ENCODE measurements at regions not wholly inside any gene's neighbourhood (a gene's known extent, or its start where the extent isn't known, plus 50 kb on each side); places are given as distances from the start of the nearest gene placed in this dataset.

DNA sequence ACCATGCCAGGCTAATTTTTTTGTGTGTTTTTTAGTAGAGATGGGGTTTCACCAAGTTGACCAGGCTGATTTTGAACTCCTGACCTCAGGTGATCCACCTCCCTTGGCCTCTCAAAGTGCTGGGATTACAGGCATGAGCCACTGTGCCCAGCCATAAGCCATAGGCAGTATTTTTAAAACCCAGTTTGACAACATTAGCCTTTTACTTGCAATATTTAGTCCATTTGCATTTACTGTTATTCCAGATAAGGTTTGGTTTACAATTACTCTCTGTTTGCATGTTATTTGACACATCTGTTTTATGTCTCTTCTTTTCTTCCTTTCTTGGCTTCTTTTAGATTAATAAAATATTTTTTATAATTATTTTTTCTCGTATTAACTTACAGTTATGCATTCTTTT, 83.6 kb upstream of the EPHB3 start:
- H3K9me2 ChIP-seq (replicated peaks; ENCODE audit: insufficient read depth, low read length), result no peaks in the 10 kb centered on the region
- TF ChIP-seq, protein P1, sequence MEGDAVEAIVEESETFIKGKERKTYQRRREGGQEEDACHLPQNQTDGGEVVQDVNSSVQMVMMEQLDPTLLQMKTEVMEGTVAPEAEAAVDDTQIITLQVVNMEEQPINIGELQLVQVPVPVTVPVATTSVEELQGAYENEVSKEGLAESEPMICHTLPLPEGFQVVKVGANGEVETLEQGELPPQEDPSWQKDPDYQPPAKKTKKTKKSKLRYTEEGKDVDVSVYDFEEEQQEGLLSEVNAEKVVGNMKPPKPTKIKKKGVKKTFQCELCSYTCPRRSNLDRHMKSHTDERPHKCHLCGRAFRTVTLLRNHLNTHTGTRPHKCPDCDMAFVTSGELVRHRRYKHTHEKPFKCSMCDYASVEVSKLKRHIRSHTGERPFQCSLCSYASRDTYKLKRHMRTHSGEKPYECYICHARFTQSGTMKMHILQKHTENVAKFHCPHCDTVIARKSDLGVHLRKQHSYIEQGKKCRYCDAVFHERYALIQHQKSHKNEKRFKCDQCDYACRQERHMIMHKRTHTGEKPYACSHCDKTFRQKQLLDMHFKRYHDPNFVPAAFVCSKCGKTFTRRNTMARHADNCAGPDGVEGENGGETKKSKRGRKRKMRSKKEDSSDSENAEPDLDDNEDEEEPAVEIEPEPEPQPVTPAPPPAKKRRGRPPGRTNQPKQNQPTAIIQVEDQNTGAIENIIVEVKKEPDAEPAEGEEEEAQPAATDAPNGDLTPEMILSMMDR (IDR thresholded peaks at IDR 0.05; ENCODE audit: low read length), result no peak
- no peak for TF ChIP-seq EZH2phosphoT487 (IDR thresholded peaks at IDR 0.05; ENCODE audit: low read length)
- no peak overlapping the region for H3K27ac ChIP-seq (ENCODE audit: low read length)
- H2AFZ ChIP-seq (ENCODE audit: low read length), result no peak overlapping the region
- H3K4me2 ChIP-seq (ENCODE audit: low read depth, low read length), result no peak overlapping the region
- H3K9ac ChIP-seq (ENCODE audit: low read length), result no peak overlapping the region
- H3K79me2 ChIP-seq (ENCODE audit: low read length), result no peaks in the 10 kb centered on the region
- H3K36me3 ChIP-seq (replicated peaks; ENCODE audit: insufficient read depth, low read length), result no peaks in the 10 kb centered on the region
- H3F3A ChIP-seq (ENCODE audit: insufficient read depth, low read length), result no peaks in the 10 kb centered on the region
- no peak overlapping the region for H3K4me3 ChIP-seq (ENCODE audit: low read length)
- H3K4me1 ChIP-seq (ENCODE audit: low read length), result peaks cover 7% of the 10 kb centered on the region
- DNase-seq, result no peak
- no peaks in the 10 kb centered on the region for H3K27me3 ChIP-seq (replicated peaks; ENCODE audit: insufficient read depth, low read length)
- H4K20me1 ChIP-seq (ENCODE audit: insufficient read depth, low read length), result no peaks in the 10 kb centered on the region
- H3K9me3 ChIP-seq (replicated peaks; ENCODE audit: insufficient read depth, low read length), result no peaks in the 10 kb centered on the region

DNA sequence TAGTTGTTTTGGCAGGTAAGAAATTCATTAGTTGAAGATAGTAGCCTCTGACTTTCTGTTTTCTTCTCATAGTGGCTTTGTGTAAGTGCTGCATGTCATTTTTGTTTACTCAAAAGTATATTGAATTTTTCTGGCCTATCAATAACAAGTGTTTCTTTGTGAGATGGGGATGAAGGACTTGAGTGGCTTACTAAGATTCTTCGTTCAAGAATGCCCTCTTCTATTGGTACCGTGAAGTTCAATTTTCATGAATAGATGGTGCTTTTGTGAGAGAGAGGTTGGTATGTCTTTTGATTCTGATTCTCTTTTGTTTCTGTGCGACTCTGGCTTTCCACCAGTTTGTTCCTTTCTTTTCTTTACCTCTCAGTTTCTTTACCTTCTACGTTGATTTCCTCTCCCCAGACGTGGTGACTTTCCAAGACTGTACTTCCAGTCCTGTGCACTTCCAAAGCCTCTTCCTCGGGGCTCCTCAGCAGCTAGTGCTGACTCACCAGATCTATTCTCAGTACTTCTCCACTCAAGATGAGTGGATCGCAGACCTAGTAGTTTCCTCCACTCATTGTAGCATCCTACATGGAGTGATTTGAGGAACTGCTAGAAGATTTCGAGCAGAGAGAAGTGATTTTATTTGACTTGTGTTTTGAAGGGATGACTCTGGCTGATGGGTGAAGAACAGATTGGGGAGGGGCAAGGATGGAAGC, 82.0 kb upstream of the EPHB3 start:
- H3K79me2 ChIP-seq (ENCODE audit: low read length), result no peaks in the 10 kb centered on the region
- H3K27ac ChIP-seq (ENCODE audit: low read length), result no peak overlapping the region
- H3K9ac ChIP-seq (ENCODE audit: low read length), result no peak overlapping the region
- no peaks in the 10 kb centered on the region for H3K4me1 ChIP-seq (ENCODE audit: low read length)
- H3K4me2 ChIP-seq (ENCODE audit: low read depth, low read length), result no peak overlapping the region
- no peaks in the 10 kb centered on the region for H3K36me3 ChIP-seq (replicated peaks; ENCODE audit: insufficient read depth, low read length)
- H2AFZ ChIP-seq (ENCODE audit: low read length), result no peak overlapping the region
- H3K27me3 ChIP-seq (replicated peaks; ENCODE audit: insufficient read depth, low read length), result no peaks in the 10 kb centered on the region
- no peaks in the 10 kb centered on the region for H3F3A ChIP-seq (ENCODE audit: insufficient read depth, low read length)
- no peak overlapping the region for H3K4me3 ChIP-seq (ENCODE audit: low read length)
- H3K9me3 ChIP-seq (replicated peaks; ENCODE audit: insufficient read depth, low read length), result no peaks in the 10 kb centered on the region
- no peaks in the 10 kb centered on the region for H4K20me1 ChIP-seq (ENCODE audit: insufficient read depth, low read length)
- no peak for TF ChIP-seq EZH2 (optimal IDR thresholded peaks at IDR 0.05; ENCODE audit: low read depth, low read length)
- no peak for TF ChIP-seq EZH2phosphoT487 (IDR thresholded peaks at IDR 0.05; ENCODE audit: low read length)
- TF ChIP-seq, protein P1 (IDR thresholded peaks at IDR 0.05; ENCODE audit: low read length), result no peak
- no peak for DNase-seq
- no peaks in the 10 kb centered on the region for H3K9me2 ChIP-seq (replicated peaks; ENCODE audit: insufficient read depth, low read length)

DNA sequence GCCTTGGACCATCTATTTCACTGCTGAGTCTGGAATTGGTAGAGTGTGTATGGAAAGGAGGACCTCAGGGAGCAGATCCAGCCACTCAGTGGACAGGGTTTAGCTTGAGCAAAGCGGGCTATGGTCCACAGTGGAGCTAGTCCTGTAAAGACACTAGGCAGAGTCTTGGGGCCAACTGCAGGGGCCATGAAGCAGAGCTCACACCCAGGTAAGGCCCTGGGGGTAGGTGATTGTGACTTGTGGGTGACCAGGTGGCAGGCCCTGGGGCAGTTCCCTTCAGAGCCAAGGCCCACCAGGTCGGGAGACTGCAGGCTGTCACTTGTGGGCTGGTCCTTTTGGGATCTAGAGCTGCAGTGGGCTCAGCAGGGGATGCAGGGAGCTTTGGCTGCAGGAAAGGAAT, 80.8 kb upstream of the EPHB3 start:
- H3K9ac ChIP-seq (ENCODE audit: low read length), result no peak overlapping the region
- H3K9me3 ChIP-seq (replicated peaks; ENCODE audit: insufficient read depth, low read length), result no peaks in the 10 kb centered on the region
- no peak overlapping the region for H2AFZ ChIP-seq (ENCODE audit: low read length)
- H3K27me3 ChIP-seq (replicated peaks; ENCODE audit: insufficient read depth, low read length), result no peaks in the 10 kb centered on the region
- no peaks in the 10 kb centered on the region for H3K9me2 ChIP-seq (replicated peaks; ENCODE audit: insufficient read depth, low read length)
- no peaks in the 10 kb centered on the region for H4K20me1 ChIP-seq (ENCODE audit: insufficient read depth, low read length)
- H3K36me3 ChIP-seq (replicated peaks; ENCODE audit: insufficient read depth, low read length), result no peaks in the 10 kb centered on the region
- H3K27ac ChIP-seq (ENCODE audit: low read length), result no peak overlapping the region
- TF ChIP-seq EZH2 (optimal IDR thresholded peaks at IDR 0.05; ENCODE audit: low read depth, low read length) (no peak), EZH2phosphoT487 (IDR thresholded peaks at IDR 0.05; ENCODE audit: low read length) (no peak)
- TF ChIP-seq, protein P1 (IDR thresholded peaks at IDR 0.05; ENCODE audit: low read length), result no peak
- no peak overlapping the region for H3K4me3 ChIP-seq (ENCODE audit: low read length)
- no peak for DNase-seq
- no peaks in the 10 kb centered on the region for H3F3A ChIP-seq (ENCODE audit: insufficient read depth, low read length)
- no peaks in the 10 kb centered on the region for H3K4me1 ChIP-seq (ENCODE audit: low read length)
- H3K4me2 ChIP-seq (ENCODE audit: low read depth, low read length), result no peak overlapping the region
- no peaks in the 10 kb centered on the region for H3K79me2 ChIP-seq (ENCODE audit: low read length)

Measured in MM.1S (cell line).